ENCODE measurements at regions not wholly inside any gene's neighbourhood (a gene's known extent, or its start where the extent isn't known, plus 50 kb on each side); places are given as distances from the start of the nearest gene placed in this dataset.

DNA sequence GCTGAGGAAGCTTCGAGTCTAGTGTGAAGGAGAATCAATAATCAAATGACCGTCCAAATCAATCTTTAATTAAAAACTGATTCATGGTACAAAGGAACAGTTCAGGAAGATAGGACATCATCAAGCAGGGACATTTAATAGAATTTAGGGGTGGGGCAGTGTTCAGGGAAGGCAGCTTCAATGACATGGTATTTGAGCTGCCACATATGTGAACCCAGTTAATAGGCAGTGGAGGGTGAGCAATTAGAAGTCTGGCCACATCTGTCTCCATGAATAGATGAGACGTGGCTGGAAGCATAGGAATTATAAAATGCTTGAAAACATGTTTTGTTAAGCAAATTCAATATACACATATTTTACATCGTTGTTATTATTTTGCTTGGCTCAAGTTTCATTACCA, 362.7 kb downstream of the PRDM2 start:
- no peak for DNase-seq (ENCODE audit: low spot score)
- H2AFZ ChIP-seq = no peak overlapping the region
- H3K9me2 ChIP-seq (replicated peaks; ENCODE audit: insufficient read depth) = no peaks in the 10 kb centered on the region
- H3K4me1 ChIP-seq (ENCODE audit: insufficient read depth) = no peaks in the 10 kb centered on the region
- H3K79me2 ChIP-seq = no peaks in the 10 kb centered on the region
- no peak overlapping the region for H3K4me3 ChIP-seq
- WGBS (ENCODE audit: low lambda C conversion rate, missing lambda C conversion rate) = 82% methylated on average over 4 of the region's 4 CpGs
- no peaks in the 10 kb centered on the region for H3K9me3 ChIP-seq (ENCODE audit: low read depth)
- no peaks in the 10 kb centered on the region for H4K20me1 ChIP-seq (ENCODE audit: insufficient read depth, poor library complexity, severe bottlenecking)
- H3K27me3 ChIP-seq = no peaks in the 10 kb centered on the region
- no peaks in the 10 kb centered on the region for H3K36me3 ChIP-seq (replicated peaks; ENCODE audit: insufficient read depth, low read depth)
- TF ChIP-seq, protein P1, sequence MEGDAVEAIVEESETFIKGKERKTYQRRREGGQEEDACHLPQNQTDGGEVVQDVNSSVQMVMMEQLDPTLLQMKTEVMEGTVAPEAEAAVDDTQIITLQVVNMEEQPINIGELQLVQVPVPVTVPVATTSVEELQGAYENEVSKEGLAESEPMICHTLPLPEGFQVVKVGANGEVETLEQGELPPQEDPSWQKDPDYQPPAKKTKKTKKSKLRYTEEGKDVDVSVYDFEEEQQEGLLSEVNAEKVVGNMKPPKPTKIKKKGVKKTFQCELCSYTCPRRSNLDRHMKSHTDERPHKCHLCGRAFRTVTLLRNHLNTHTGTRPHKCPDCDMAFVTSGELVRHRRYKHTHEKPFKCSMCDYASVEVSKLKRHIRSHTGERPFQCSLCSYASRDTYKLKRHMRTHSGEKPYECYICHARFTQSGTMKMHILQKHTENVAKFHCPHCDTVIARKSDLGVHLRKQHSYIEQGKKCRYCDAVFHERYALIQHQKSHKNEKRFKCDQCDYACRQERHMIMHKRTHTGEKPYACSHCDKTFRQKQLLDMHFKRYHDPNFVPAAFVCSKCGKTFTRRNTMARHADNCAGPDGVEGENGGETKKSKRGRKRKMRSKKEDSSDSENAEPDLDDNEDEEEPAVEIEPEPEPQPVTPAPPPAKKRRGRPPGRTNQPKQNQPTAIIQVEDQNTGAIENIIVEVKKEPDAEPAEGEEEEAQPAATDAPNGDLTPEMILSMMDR (IDR thresholded peaks at IDR 0.05; ENCODE audit: poor library complexity) = no peak
- TF ChIP-seq EZH2phosphoT487 (IDR thresholded peaks at IDR 0.05; ENCODE audit: low read depth, severe bottlenecking, unreplicated experiment) = no peak
- no peak for TF ChIP-seq EZH2 (IDR thresholded peaks at IDR 0.05; ENCODE audit: borderline replicate concordance)
- H3K4me2 ChIP-seq = no peak overlapping the region
- H3K27ac ChIP-seq = no peak overlapping the region

DNA sequence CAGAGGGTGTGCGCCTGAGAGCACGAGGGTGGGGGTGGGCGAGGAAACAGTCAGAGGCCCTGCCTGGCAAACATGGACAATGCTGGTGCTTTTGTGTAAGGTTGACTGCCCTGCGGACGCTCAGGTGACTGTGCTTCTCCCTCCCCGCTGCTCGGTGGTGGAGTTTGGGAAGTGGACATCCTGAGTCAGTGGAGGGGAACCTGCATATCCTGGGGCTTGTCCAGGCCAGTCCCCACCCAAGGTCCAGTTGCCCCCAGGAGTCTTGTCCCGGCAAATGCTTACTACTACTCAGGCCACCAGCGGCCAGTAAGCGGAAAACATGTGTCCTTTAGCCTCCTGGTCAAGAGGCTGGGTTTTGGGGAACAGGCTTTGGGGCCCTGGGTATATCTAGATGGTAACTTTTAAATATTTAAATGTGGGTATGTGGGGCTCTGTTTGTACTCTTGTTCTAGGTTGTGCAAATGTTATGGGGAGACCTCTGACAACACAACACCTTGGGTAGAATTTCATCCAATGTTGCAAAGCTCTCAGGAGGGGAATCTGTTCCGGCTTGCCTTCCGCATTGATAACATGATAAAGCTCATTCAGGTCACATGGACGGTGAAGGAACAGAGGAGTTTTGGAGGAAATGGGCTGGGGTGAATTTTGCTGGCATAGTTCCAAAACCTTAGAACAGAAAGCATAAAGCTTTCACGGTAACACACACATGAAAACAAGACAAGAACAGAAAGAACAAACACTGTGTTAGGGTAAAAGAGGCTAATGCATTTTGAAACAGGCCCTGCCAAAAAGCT, 364.9 kb downstream of the PRDM2 start:
- no peak overlapping the region for H3K4me2 ChIP-seq
- no peaks in the 10 kb centered on the region for H3K4me1 ChIP-seq (ENCODE audit: insufficient read depth)
- no peak for DNase-seq (ENCODE audit: low spot score)
- H3K9me2 ChIP-seq (replicated peaks; ENCODE audit: insufficient read depth) = no peaks in the 10 kb centered on the region
- no peak overlapping the region for H2AFZ ChIP-seq
- no peaks in the 10 kb centered on the region for H4K20me1 ChIP-seq (ENCODE audit: insufficient read depth, poor library complexity, severe bottlenecking)
- no peak overlapping the region for H3K4me3 ChIP-seq
- no peaks in the 10 kb centered on the region for H3K9me3 ChIP-seq (ENCODE audit: low read depth)
- no peaks in the 10 kb centered on the region for H3K27me3 ChIP-seq
- no peaks in the 10 kb centered on the region for H3K36me3 ChIP-seq (replicated peaks; ENCODE audit: insufficient read depth, low read depth)
- H3K79me2 ChIP-seq = no peaks in the 10 kb centered on the region
- 86% methylated on average over 13 of the region's 14 CpGs for WGBS (ENCODE audit: low lambda C conversion rate, missing lambda C conversion rate)
- no peak overlapping the region for H3K27ac ChIP-seq
- TF ChIP-seq EZH2phosphoT487 (IDR thresholded peaks at IDR 0.05; ENCODE audit: low read depth, severe bottlenecking, unreplicated experiment) (no peak), EZH2 (IDR thresholded peaks at IDR 0.05; ENCODE audit: borderline replicate concordance) (no peak)
- TF ChIP-seq, protein P1 (IDR thresholded peaks at IDR 0.05; ENCODE audit: poor library complexity) = no peak

DNA sequence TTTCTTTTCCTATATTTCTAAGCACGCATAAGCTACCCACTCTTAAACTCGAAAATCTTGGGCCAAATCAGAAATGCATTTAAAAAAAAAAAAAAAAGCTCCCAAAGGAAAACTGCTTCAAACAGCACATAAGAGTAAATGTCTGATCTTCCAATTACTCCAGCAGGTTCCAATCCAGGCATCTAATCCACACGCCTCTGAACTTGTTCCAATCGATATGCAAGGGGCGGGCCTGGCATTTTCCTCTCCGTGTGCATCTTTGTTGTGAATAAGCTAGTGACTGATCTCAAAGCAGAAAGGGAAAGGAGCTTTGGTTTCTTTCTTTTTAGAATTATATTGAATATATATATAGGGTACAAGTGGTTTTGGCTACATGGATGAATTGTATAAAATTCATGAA, 365.5 kb downstream of the PRDM2 start:
- H3K4me2 ChIP-seq = no peak overlapping the region
- no peak overlapping the region for H3K27ac ChIP-seq
- H3K36me3 ChIP-seq (replicated peaks; ENCODE audit: insufficient read depth, low read depth) = no peaks in the 10 kb centered on the region
- no peaks in the 10 kb centered on the region for H3K4me1 ChIP-seq (ENCODE audit: insufficient read depth)
- WGBS (ENCODE audit: low lambda C conversion rate, missing lambda C conversion rate) = 84% methylated on average over 6 of the region's 6 CpGs
- H3K4me3 ChIP-seq = no peak overlapping the region
- no peaks in the 10 kb centered on the region for H3K9me2 ChIP-seq (replicated peaks; ENCODE audit: insufficient read depth)
- H3K79me2 ChIP-seq = no peaks in the 10 kb centered on the region
- H3K27me3 ChIP-seq = no peaks in the 10 kb centered on the region
- no peaks in the 10 kb centered on the region for H3K9me3 ChIP-seq (ENCODE audit: low read depth)
- H4K20me1 ChIP-seq (ENCODE audit: insufficient read depth, poor library complexity, severe bottlenecking) = no peaks in the 10 kb centered on the region
- no peak overlapping the region for H2AFZ ChIP-seq
- no peak for DNase-seq (ENCODE audit: low spot score)
- no peak for TF ChIP-seq EZH2 (IDR thresholded peaks at IDR 0.05; ENCODE audit: borderline replicate concordance)
- TF ChIP-seq EZH2phosphoT487 (IDR thresholded peaks at IDR 0.05; ENCODE audit: low read depth, severe bottlenecking, unreplicated experiment) = no peak
- TF ChIP-seq, protein P1 (IDR thresholded peaks at IDR 0.05; ENCODE audit: poor library complexity) = no peak

All from hepatocyte (in vitro differentiated cells).